Activated CD8-positive, alpha-beta T cell treated with anti-CD3 and anti-CD28 coated beads, Interleukin-2, amount 10 ng/mL, durations not matched to agents 7 days and 5 days (primary cell): ENCODE measurements at regions not wholly inside any gene's neighbourhood (a gene's known extent, or its start where the extent isn't known, plus 50 kb on each side); places are given as distances from the start of the nearest gene placed in this dataset.
"Not testable (repeated sequence)": the region's sequence is repeated elsewhere in the genome, so short reads cannot be mapped to it uniquely, and the experiment has no call there.

Experiments
- ATAC-seq: fragments of 150-1000 bp; cut with Tn5 transposase; one replicate; pipeline ENCODE4 v1.10.0; 2021; ENCODE audit warnings: moderate library complexity
- CTCF ChIA-PET: fragments of 350-600 bp; sonication (Branson Sonifier 250); formaldehyde crosslinking; loops from one replicate; lab custom pipeline; 2021; ENCODE audit warnings: antibody characterized with exemption; lab: Charles Lee
- POLR2A ChIA-PET: fragments of 350-600 bp; sonication (Branson Sonifier 250); formaldehyde crosslinking; loops from one replicate; lab custom pipeline; 2021; ENCODE audit warnings: antibody characterized with exemption; lab: Charles Lee
- DNase-seq: peaks from one replicate; pipeline ENCODE4 v3.0.0-alpha.2; 2020
- H3K27ac Mint-ChIP-seq: one replicate; pipeline ENCODE4 v1.8.0; 2021; ENCODE audit warnings: mild to moderate bottlenecking, mixed read lengths
- H3K27me3 Mint-ChIP-seq: one replicate; pipeline ENCODE4 v1.8.0; 2021; ENCODE audit warnings: low read depth, mixed read lengths
- H3K36me3 Mint-ChIP-seq: one replicate; pipeline ENCODE4 v1.8.0; 2021; ENCODE audit warnings: low read depth, mixed read lengths
- H3K4me1 Mint-ChIP-seq: one replicate; pipeline ENCODE4 v1.8.0; 2021; ENCODE audit warnings: low read depth, mixed read lengths
- H3K4me3 Mint-ChIP-seq: one replicate; pipeline ENCODE4 v1.8.0; 2021; ENCODE audit warnings: mild to moderate bottlenecking, mixed read lengths
- H3K9me3 Mint-ChIP-seq: one replicate; pipeline ENCODE4 v1.8.0; 2022; ENCODE audit warnings: mixed read lengths; ENCODE audit not compliant: insufficient read depth

GRCh38 chr1:43108080-43108479 is 64.0 kb downstream of the EBNA1BP2 start:
- no peak for DNase-seq
- no peaks in the 10 kb centered on the region for H3K4me1 Mint-ChIP-seq
- ChIA-PET CTCF (no interaction called here), POLR2A (no interaction called here)
- no peak overlapping the region for H3K27ac Mint-ChIP-seq
- no peak for ATAC-seq
- H3K4me3 Mint-ChIP-seq, result no peak overlapping the region
- H3K9me3 Mint-ChIP-seq, result peaks cover 15% of the 10 kb centered on the region
- H3K27me3 Mint-ChIP-seq, result no peaks in the 10 kb centered on the region
- no peaks in the 10 kb centered on the region for H3K36me3 Mint-ChIP-seq

GRCh38 chr1:43107664-43108063 is 64.4 kb downstream of the EBNA1BP2 start:
- H3K27me3 Mint-ChIP-seq, result no peaks in the 10 kb centered on the region

GRCh38 chr1:43104027-43104763 is 67.9 kb downstream of the EBNA1BP2 start:
- Mint-ChIP-seq H3K4me3 (no peak overlapping the region), H3K4me1 (no peaks in the 10 kb centered on the region), H3K9me3 (peaks cover 15% of the 10 kb centered on the region), H3K27me3 (no peaks in the 10 kb centered on the region), H3K36me3 (no peaks in the 10 kb centered on the region), H3K27ac (no peak overlapping the region)
- POLR2A ChIA-PET, result no interaction called here
- ATAC-seq, result no peak
- no peak for DNase-seq
- CTCF ChIA-PET, result no interaction called here

More at GRCh38 chr1:43107664-43108063, 64.4 kb downstream of the EBNA1BP2 start:
- Mint-ChIP-seq H3K36me3 (no peaks in the 10 kb centered on the region), H3K4me3 (no peak overlapping the region), H3K27ac (no peak overlapping the region), H3K9me3 (peaks cover 15% of the 10 kb centered on the region), H3K4me1 (no peaks in the 10 kb centered on the region)
- POLR2A ChIA-PET, result no interaction called here
- DNase-seq, result no peak
- CTCF ChIA-PET, result no interaction called here
- no peak for ATAC-seq

GRCh38 chr1:43101061-43101460 is 71.0 kb downstream of the EBNA1BP2 start:
- no peak overlapping the region for H3K4me3 Mint-ChIP-seq
- peaks cover 4% of the 10 kb centered on the region for H3K27me3 Mint-ChIP-seq
- CTCF ChIA-PET, result interaction anchor here (0.7 kb wide), 1 partner anchor 374 kb away, joined by 3 read pairs; no protein-coding TSS in a partner anchor
- H3K9me3 Mint-ChIP-seq, result peaks cover 9% of the 10 kb centered on the region
- H3K36me3 Mint-ChIP-seq, result no peaks in the 10 kb centered on the region
- ATAC-seq (no peak), DNase-seq (no peak)
- no peaks in the 10 kb centered on the region for H3K4me1 Mint-ChIP-seq
- H3K27ac Mint-ChIP-seq, result no peak overlapping the region
- POLR2A ChIA-PET, result no interaction called here

- no peaks in the 10 kb centered on the region for H3K4me1 Mint-ChIP-seq
- H3K27me3 Mint-ChIP-seq, result peaks cover 11% of the 10 kb centered on the region
- CTCF ChIA-PET, result no interaction called here
- no peak for DNase-seq
- peaks cover 3% of the 10 kb centered on the region for H3K9me3 Mint-ChIP-seq
- H3K36me3 Mint-ChIP-seq, result no peaks in the 10 kb centered on the region
- H3K27ac Mint-ChIP-seq, result no peak overlapping the region
- no peak for ATAC-seq
- H3K4me3 Mint-ChIP-seq, result no peak overlapping the region
- POLR2A ChIA-PET, result no interaction called here
Observed at GRCh38 chr1:43098200-43098599, 73.9 kb downstream of the EBNA1BP2 start.

- H3K27ac Mint-ChIP-seq, ATAC-seq, DNase-seq, CTCF ChIA-PET, H3K4me3 Mint-ChIP-seq, H3K36me3 Mint-ChIP-seq, POLR2A ChIA-PET, H3K9me3 Mint-ChIP-seq, H3K4me1 Mint-ChIP-seq: not testable (repeated sequence)
- peaks cover 14% of the 10 kb centered on the region for H3K27me3 Mint-ChIP-seq
Observed at GRCh38 chr1:43096528-43096927, 75.6 kb downstream of the EBNA1BP2 start.

- H3K4me3 Mint-ChIP-seq, H3K9me3 Mint-ChIP-seq, POLR2A ChIA-PET, H3K4me1 Mint-ChIP-seq, ATAC-seq, H3K27ac Mint-ChIP-seq, DNase-seq, H3K36me3 Mint-ChIP-seq: not testable (repeated sequence)
- CTCF ChIA-PET, result interaction anchor here (1.0 to 3.9 kb wide), 2 partner anchors 17 to 177 kb away, joined by 4 to 20 read pairs; no protein-coding TSS in a partner anchor
- peaks cover 12% of the 10 kb centered on the region for H3K27me3 Mint-ChIP-seq
Observed at GRCh38 chr1:43090812-43091211, 81.3 kb downstream of the EBNA1BP2 start.

GRCh38 chr1:43090157-43090556 is 81.9 kb downstream of the EBNA1BP2 start:
- CTCF ChIA-PET, H3K9me3 Mint-ChIP-seq, H3K27ac Mint-ChIP-seq, DNase-seq, H3K4me1 Mint-ChIP-seq, H3K4me3 Mint-ChIP-seq, ATAC-seq, POLR2A ChIA-PET, H3K36me3 Mint-ChIP-seq: not testable (repeated sequence)
- H3K27me3 Mint-ChIP-seq, result peaks cover 12% of the 10 kb centered on the region

GRCh38 chr1:43083375-43083891 is 88.7 kb downstream of the EBNA1BP2 start:
- ATAC-seq (no peak), DNase-seq (no peak)
- no peaks in the 10 kb centered on the region for H3K9me3 Mint-ChIP-seq
- peaks cover 12% of the 10 kb centered on the region for H3K27me3 Mint-ChIP-seq
- POLR2A ChIA-PET, result no interaction called here
- CTCF ChIA-PET, result interaction anchor here (3.1 kb wide), 1 partner anchor 10 kb away, joined by 15 read pairs; no protein-coding TSS in a partner anchor
- no peak overlapping the region for H3K27ac Mint-ChIP-seq
- no peak overlapping the region for H3K4me3 Mint-ChIP-seq
- H3K36me3 Mint-ChIP-seq, result no peaks in the 10 kb centered on the region
- no peaks in the 10 kb centered on the region for H3K4me1 Mint-ChIP-seq

- CTCF ChIA-PET, result interaction anchor here (3.1 kb wide), 1 partner anchor 9 kb away, joined by 15 read pairs; no protein-coding TSS in a partner anchor
Observed at GRCh38 chr1:43082740-43083139, 89.3 kb downstream of the EBNA1BP2 start.

GRCh38 chr1:43077273-43077672 is 94.8 kb downstream of the EBNA1BP2 start:
- Mint-ChIP-seq H3K4me3 (no peak overlapping the region), H3K9me3 (no peaks in the 10 kb centered on the region), H3K36me3 (no peaks in the 10 kb centered on the region), H3K27ac (no peak overlapping the region), H3K4me1 (peaks cover 6% of the 10 kb centered on the region), H3K27me3 (peaks cover 2% of the 10 kb centered on the region)
- ATAC-seq (no peak), DNase-seq (no peak)
- ChIA-PET CTCF (interaction anchor here (0.6 to 8.9 kb wide), 4 partner anchors 79 to 299 kb away, joined by 3 to 401 read pairs (median 8); no protein-coding TSS in a partner anchor), POLR2A (no interaction called here)

More at GRCh38 chr1:43082740-43083139, 89.3 kb downstream of the EBNA1BP2 start:
- H3K27ac Mint-ChIP-seq, result no peak overlapping the region
- H3K4me3 Mint-ChIP-seq, result no peak overlapping the region
- no peaks in the 10 kb centered on the region for H3K36me3 Mint-ChIP-seq
- POLR2A ChIA-PET, result no interaction called here
- H3K27me3 Mint-ChIP-seq, result peaks cover 12% of the 10 kb centered on the region
- H3K9me3 Mint-ChIP-seq, result no peaks in the 10 kb centered on the region
- no peak for DNase-seq
- no peak for ATAC-seq
- no peaks in the 10 kb centered on the region for H3K4me1 Mint-ChIP-seq

- no peak overlapping the region for H3K27ac Mint-ChIP-seq
Observed at GRCh38 chr1:43074709-43075108, 97.4 kb downstream of the EBNA1BP2 start.

More at GRCh38 chr1:43074709-43075108, 97.4 kb downstream of the EBNA1BP2 start:
- CTCF ChIA-PET, result interaction anchor here (1.4 to 8.9 kb wide), 9 partner anchors 18 to 340 kb away, joined by 3 to 401 read pairs (median 13); partner anchors contain the start of gene ERMAP
- H3K27me3 Mint-ChIP-seq, result peaks cover 2% of the 10 kb centered on the region
- ATAC-seq, result no peak
- H3K4me3 Mint-ChIP-seq, result no peak overlapping the region
- H3K9me3 Mint-ChIP-seq, result no peaks in the 10 kb centered on the region
- no peak for DNase-seq
- no peaks in the 10 kb centered on the region for H3K36me3 Mint-ChIP-seq
- H3K4me1 Mint-ChIP-seq, result peaks cover 6% of the 10 kb centered on the region
- POLR2A ChIA-PET, result no interaction called here
